HG03521 (cell line): ENCODE measurements at regions not wholly inside any gene's neighbourhood (a gene's known extent, or its start where the extent isn't known, plus 50 kb on each side); places are given as distances from the start of the nearest gene placed in this dataset.

Experiments
- ATAC-seq: cut with Tn5 transposase; IDR thresholded peaks from one replicate; pipeline ENCODE4 v1.9.1; 2021; ENCODE audit warnings: mild to moderate bottlenecking, moderate library complexity; ENCODE audit not compliant: unreplicated experiment

DNA sequence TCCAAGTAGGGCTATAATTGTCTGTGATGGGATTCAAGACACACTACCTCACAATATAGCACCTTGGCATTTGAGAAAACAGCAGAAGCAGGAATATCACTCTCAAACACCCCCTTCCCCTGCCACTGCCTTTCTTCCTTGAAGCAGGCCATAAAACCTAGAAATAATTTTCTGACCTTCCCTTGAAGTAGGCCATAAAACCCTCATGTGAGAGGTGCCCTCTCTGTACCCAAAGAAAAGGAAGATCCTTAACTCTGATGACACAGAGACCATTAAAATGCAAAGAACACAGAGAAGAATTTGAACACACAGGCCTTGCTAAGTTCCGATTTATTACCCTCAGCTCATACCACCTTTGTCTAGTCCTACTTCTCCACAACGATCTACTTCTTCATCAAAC is 631.7 kb upstream of the CADM1 start:
- ATAC-seq = no peak

DNA sequence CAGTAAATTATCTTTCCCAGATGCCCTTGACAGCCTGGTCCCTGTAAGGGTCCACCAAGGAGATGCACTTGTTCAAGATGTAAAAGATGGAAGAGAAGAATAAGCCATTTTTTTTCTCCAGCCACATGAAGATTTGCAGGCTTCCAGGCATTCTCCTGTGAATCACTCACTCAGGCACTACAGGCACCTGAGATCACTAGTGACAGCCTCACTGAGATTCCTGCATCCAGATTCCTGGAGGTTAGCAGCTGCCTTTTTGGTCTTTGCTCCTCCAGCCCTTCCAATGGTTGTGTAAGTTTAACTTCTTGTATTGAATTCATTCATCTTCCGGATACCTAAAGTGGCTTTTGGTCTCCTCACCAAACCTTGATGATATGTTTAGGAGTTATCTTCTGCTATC is 630.2 kb upstream of the CADM1 start:
- no peak for ATAC-seq

DNA sequence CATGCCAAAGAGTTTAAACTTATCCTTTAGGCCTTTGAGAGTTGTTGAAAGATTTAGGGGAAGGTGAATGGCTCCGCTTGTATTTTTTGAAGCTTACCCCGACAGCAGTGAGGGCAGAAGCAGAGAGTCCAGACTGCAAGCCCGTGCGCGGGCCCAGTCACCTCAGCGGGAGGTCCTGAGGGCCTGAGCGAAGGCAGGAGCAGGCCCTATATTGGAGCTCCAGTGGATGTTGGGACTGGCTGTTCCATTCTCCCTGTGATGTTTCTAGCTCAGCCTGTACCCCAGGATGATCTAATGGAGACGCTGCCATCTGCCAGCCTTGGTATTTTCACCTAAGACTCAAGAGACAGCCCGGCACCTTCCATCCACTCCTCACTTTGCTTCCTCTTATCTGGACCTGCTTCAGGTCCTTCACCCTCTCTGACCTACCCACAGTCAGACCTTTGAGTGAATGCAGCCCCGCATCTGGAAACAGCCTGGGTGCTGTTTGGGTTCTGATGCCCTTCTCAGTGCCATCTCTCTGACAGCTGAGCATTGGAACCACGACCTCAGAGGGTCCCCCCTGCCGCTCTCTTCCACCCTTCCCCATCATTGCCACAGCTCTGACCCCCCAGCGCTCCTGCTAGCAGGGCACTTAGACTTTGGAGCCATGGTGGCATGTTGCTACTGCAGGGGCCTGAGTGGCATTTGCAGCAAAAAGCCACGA is 628.2 kb upstream of the CADM1 start:
- ATAC-seq = no peak

DNA sequence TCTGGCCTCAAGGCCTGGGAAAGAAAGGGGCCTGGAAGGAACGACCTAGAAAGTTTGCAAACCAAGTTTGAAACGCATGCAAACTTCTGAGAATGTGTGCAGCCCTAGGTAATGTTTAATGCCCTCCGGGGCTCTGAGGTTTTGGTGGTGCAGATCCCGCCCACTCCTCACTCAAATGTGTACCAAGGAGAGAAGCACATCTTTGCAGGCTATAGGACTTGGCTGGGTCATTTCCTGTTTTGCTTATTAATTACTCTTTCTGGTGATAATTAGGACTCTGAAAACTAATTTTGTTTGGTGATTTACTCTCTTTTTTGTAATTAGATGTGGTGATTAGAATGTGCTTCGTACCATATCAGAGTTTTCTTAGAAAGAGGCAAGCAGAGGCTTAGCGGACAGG is 625.9 kb upstream of the CADM1 start:
- ATAC-seq = no peak

DNA sequence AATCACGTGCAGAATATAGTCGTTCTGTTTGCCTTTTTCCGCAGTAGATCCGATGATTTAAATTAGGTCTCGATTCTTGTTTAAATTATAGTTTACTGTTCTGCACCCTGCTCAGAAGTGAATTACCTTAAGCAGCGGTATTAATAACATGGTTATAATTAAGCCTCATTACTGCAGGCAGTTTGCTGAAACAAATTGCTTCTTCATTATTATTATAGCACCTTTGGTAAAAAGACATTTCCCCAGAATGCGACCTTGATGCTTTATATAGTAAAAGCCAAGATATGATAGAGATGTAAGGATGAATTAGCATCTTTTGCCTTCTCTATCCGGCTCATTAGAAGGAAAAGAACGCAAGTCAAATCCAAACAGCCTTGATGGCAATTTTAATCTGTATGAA is 625.2 kb upstream of the CADM1 start:
- no peak for ATAC-seq

DNA sequence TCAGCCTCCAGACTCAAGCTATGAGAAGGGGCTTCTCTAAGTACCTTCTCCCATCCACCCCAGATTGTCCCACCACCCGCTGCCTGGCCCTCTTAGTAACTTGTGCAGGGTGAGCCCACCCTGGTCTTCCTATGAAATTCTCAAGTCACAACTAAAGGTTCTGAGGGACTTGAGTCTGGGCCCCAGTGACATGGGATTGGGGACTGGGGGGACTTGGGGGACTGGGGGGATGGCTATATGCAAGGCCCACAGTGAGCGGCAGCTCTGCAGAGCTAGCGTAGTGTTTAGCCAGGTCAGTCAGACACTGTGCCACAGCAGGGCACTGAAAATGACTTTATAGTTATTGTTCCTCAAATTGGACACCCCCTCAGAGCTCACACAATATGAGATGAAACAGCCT is 622.3 kb upstream of the CADM1 start:
- no peak for ATAC-seq

DNA sequence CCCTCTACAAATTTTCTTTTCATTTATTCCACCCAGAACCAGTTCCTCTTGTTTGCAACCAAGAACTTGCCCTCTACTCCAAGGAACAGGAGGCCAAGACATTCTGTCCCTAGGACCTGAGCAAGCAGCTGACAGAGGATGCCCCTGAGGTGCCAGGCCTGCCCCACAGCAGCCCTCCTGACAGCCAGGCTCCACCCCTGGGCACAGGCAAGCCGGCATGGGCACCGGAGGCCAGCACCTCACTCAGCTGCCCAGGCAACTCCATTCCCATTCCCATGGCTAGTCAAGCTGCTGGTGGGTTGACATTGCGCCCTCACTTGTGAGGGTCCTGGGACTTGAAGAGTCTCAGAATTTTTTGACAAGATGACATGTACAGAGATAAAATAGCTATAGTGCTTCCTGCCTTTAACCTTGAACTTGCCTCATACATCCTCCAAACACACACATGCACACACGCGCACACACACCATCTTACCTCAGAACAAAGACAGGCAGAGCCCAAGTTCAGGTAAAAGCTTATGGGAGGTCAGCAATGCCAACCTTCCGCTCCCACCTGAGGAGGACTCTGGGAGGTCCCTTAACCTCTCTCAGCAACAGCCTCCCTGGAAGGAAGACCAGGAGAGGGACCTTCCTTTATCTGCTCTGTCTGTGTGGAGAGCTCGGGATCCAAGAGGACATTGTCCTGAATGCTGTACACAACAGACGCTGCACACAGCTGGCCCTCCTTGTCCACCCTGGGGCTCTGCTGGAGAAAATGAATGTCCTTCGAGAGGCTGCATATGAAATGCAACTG is 620.9 kb upstream of the CADM1 start:
- ATAC-seq = no peak

DNA sequence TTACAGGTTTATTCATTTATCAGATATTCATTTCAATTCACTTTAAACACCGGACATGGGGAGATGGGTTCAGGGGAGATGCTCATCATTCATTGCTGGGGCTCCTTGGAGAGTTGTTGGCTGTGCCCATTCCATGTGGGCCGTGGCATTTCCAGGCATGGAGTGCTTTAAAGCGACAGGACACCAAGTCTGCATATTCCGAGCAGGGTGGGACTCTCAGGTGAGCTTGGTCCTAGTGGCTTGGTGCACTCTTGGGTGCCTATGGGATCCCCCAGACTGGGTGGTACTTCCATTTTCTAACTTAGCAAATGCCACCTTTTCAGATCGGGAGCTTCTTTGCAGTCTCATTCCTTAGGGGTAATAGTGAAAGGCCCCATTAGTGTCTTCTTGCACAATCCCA is 619.5 kb upstream of the CADM1 start:
- no peak for ATAC-seq

DNA sequence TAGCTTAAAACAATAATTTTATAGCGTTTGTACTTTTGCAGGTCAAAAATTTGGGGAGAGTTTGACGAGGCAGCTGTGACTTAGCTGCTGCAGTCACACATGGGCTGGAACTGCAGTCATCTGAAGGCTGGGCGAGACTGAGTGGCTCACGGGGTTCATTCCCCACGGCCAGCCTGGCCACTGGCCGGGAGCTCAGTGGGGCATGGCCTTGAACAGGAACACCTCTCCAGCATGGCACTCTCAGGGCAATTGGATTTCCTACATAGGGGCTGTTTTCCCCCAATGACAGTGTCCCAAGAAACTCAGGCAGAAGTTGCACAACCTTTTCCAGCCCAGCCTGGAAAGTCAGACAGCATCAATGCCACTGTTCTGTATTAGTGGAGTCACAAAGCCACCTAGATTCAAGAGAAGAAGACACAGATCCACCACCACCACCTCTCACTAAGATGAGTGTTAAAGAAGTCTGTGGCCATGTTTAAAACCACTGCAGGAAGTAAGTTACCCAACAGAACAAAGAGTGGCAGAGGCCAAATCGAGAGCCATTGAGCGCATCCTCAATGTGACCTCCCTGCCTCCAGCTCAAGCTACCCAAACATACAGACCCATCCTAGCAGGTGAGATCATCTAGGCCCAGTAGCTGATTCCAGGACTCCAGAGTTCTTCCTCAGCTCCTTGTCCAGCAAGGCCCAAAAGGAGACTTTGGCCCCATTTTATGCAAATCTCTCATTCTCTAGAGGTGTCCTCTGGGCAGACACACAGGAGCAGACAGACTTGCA is 618.7 kb upstream of the CADM1 start:
- no peak for ATAC-seq

DNA sequence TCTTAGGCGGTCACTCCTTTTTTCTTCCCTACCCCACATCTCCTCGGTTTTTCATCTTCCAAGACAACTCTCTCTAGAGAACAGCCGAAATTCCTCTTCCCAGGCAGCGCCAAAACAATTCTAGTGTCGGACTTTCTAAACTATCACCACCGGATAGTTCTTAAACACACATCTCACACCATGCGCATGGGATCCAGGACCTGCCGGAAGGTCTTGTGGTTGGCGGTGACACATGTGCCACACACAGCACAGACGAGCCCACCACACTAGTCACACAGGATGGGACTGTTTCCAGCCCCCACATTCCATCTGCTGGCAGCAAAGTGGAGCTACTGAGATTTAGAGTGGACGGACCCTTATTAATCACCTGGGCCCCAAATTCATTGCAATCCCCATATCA is 614.9 kb upstream of the CADM1 start:
- no peak for ATAC-seq

DNA sequence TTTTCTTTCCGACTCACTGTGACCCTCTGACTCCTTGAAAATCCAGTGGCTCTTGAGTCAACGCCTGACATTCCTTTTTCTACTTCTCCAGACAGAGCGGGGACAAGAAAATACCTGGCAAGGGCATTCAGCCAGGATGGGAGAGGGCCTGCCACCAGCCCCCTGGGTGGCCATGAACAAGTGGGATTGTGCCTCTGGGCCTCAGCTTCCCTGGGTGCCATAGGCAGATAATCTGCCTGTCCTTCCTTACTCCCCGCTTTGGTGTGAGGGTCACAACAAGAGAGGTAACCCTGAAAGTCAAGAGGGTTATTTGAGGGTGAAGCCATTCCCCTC is 613.9 kb upstream of the CADM1 start:
- no peak for ATAC-seq

DNA sequence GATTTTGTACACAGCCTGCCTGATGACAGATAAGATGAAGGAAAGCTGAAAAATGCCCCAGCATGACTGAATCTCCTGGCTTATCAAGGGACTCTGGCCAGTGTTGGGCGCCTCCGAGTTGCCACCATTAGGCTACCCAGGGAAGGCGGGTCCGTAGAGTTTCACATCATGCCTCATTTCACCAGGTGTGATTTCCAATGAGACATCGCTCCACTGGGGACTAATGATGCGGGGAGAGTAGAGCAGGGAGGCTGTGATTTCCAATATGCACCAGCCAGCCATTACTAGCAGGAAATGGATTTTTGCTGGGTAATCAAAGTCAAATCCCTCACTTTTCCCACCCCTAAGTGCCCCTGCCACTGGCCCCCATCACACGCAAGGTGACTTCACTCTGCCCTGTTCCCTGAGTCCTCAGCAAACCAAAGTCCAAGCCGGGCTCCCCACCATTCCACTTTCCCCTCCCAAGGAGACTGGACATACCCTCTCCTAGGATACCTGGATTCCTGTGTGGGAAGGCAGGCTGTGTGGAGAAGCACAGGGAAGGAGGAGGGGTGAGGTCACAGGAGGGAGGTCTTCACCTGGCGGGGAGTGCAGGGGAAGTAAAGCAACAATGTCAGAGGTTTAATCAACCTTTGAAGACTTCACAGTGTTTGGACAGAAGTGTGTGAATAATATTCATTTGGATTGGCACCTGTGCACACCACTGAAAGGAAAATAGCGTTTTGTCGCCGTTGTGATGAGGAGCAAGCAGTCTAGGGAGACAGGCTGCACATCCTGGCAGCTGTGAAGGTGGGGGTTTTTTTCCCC is 613.3 kb upstream of the CADM1 start:
- no peak for ATAC-seq

DNA sequence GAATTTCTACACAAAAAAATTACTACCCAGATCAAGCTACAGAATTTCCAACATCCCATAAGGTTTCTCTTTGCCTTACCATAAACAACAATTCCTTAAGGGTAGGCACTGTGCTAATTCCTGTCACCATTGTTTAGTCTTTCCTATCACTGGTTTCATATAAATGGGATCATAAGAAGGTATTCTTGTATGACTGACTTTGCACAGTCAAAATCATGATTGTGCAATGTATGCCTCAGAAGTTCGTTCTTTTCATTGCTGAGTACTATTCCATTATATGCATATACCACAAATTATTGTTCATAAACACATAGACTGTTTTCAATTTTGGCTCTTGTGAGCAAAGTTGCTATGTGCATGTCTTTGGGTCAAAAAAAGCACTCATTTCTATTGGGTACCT is 611.6 kb upstream of the CADM1 start:
- ATAC-seq = no peak

DNA sequence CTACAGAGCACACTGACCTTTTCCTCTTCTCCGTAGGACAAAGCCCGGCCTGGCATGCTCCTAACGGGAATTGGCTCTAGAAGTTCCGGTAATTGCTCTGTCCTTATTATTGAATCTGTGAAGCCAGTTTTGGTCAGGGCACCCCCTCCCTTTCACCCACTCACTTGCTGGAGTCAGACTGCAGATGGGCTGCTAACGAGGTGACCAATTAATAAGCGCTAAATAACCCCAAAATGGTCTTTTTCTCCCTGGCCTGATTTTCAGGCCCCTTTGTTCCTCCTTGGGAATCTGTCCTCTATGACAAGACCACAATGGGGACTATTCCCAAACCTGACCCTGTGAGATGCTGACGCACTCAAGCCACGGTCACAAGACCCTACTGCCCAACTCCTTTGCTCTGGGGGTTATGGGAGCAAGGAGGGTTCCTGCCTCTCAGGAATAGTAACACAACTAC is 610.0 kb upstream of the CADM1 start:
- no peak for ATAC-seq

DNA sequence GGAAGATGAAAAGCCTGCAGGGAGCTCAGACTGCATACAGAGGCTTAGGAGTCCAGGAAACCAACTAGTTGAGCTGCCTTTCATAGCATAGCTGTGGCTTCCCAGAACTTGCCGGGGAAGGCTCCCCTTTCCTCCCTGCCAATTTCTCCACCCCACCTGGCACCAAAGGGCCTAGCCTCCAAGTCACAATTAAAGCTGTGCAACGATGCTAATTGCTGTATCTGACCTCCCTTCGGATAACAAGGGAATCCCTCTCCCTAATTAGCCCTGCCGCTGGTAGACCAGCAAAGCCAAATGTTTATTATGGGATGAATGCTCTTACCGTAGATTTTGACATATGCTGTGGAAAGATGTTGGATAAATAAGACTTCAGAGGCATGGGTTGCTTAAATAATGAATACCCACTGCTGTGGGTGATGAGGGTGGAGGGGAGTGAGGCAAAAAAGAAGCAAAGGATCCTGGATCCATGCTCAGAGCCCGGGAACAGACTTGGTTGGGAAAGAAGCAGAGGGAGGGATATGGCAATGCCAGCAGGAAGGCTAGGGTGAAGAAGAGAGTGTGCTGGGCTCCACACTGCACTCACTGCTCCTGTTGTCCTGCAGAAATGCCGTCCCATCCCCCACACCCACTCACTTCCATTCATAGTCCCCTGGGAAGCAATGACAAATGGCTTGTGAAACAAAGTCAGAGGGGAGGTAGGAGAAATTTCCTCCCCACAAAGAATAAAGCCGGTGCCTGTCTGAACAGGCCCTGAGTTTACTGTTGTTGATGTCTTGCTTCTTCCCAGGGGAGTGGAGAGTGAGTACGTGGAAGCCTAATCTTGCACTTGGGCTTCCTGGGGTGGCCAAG is 608.1 kb upstream of the CADM1 start:
- no peak for ATAC-seq

DNA sequence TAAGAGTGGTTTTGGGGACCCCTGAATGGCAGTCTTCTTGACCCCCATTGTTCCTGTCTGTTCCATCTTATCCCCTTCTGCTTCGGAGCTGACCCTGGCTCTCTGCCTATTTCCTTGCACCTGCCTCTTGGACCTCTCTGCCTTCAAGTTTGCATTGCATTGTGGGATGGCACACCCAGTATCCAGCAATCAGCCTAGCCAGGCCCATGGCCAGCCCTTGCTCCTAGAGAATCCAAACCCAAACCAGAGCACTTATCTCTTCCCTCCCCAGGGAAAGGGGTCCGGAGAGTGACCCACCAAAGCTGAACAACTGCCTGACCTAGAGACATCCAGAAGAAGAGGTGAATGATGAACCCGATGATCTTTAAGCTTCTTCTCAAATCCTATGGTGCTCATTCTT is 607.3 kb upstream of the CADM1 start:
- ATAC-seq = no peak

DNA sequence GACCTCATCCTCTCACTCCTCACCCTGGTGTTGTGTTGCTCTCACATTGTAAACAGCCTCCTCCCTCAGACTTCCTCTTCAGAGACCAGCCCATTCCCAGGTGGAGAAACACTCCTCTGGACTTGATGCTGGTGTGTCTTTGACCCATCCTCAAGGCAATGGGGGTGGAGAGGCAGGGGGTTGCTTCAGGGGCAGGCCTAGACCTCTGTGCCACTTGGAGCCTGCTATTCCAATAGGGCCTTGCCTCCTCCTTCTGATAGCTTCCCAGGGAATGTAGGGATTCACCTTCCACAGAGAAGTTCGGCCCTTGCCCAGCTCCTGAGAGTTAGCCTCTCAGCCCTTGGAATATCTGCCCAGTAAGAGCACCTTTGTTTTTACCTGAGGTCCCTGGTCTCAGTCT is 606.6 kb upstream of the CADM1 start:
- ATAC-seq = no peak

DNA sequence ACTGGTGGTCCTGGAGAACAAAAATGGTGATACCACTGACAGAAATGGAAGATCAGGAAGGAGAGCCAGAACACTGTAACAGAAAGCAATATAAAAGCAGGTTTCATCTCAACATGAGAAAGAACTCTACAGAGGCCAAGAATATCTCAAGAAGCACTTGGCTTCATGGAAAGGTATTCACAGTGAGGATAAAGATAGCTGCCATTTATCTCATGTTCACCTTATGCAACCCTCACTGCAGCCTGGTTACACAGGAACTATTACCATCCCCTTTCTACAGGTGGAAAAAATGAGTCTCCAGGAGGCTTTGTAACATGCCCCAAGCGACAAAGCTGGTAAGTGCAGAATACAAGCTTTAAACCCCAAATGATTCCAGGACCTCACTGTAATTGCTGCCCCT is 606.1 kb upstream of the CADM1 start:
- ATAC-seq = no peak

DNA sequence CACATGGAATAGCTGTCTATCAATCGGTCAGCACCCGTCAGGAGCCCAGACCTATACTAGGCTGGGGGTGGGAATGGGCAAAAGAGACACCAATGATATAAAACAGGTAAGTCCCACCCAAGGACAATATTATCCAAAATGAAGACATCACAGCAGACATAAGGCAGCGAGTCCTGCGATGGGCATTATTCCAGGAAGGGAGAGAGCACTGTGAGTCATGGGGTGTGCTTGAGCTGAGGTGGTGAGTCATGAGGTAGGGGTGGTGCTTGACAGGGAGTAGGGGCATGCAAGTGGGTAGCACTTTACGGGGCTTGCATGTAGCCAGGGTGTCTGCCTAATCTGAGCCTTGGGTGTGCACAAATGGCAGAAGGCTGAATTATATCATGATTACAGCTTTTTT is 605.0 kb upstream of the CADM1 start:
- ATAC-seq = no peak

DNA sequence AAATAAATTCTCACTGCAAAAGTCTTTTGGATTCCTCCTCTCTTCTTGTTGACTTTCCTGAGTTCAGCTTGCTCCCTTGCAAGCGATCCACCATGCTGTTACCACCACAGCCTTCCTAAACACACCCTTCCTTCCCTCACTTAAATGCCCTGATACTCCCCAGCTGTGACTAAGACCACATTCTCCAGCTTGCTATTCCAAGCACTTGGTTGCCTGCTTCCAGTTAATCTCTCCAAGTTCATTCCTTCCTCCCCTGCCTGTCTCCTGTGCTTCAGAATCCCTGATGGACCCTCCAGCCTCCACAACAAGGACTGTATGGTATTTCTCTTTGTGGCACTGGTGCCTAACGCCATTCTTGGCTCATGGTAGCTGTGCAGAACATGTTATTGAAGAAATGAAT is 603.9 kb upstream of the CADM1 start:
- no peak for ATAC-seq
